ENCODE measurements at regions not wholly inside any gene's neighbourhood (a gene's known extent, or its start where the extent isn't known, plus 50 kb on each side); places are given as distances from the start of the nearest gene placed in this dataset.

- Histone ChIP-seq H3K4me3 (ENCODE audit: control extremely low read depth in 1 of 5, extremely low read depth in 1 of 5, insufficient read depth in 1 of 5, low read depth in 2 of 5, low read length in 4 of 5) (no peak overlapping the region), H2AFZ (ENCODE audit: insufficient read depth, low read depth, low read length, poor library complexity, severe bottlenecking) (no peak overlapping the region), H3K4me2 (replicated peaks; ENCODE audit: low read depth, low read length, poor library complexity, severe bottlenecking) (no peak overlapping the region), H3K9me3 (ENCODE audit: control extremely low read depth in 1 of 3, control insufficient read depth in 2 of 3, insufficient read depth in 1 of 3, low read length in 2 of 3) (peaks cover 0 to 6% (median 0%) of the 10 kb centered on the region in 3 donors), H3K79me2 (ENCODE audit: control insufficient read depth, insufficient read depth, low read length) (no peaks in the 10 kb centered on the region), H3K27ac (ENCODE audit: low read length in 2 of 2) (no peak overlapping the region), H3K4me1 (ENCODE audit: control insufficient read depth in 2 of 2, insufficient read depth in 2 of 2, low read length in 2 of 2) (no peaks in the 10 kb centered on the region), H4K20me1 (ENCODE audit: control insufficient read depth, insufficient read depth, low read length, poor library complexity, severe bottlenecking) (no peaks in the 10 kb centered on the region), H3K27me3 (replicated peaks in 1 of 4; ENCODE audit: control extremely low read depth in 1 of 4, control insufficient read depth in 3 of 4, insufficient read depth in 4 of 4, low read length in 3 of 4) (peaks cover 0 to 5% (median 0%) of the 10 kb centered on the region in 4 experiments), H3K9ac (ENCODE audit: low read length) (no peak overlapping the region), H3K36me3 (replicated peaks in 1 of 2; ENCODE audit: control extremely low read depth in 1 of 2, control insufficient read depth in 1 of 2, extremely low read depth in 1 of 2, insufficient read depth in 2 of 2, low read length in 1 of 2) (no peaks in the 10 kb centered on the region)
- intact Hi-C loops (cut with micrococcal nuclease), result no loop called here
- no peak overlapping the region for H3K27ac Mint-ChIP-seq
- no peak for TF ChIP-seq CTCF (IDR thresholded peaks at IDR 0.05)
- TF ChIP-seq EZH2 (IDR thresholded peaks at IDR 0.05; ENCODE audit: borderline replicate concordance, insufficient read depth, low read depth, low read length, poor library complexity, severe bottlenecking), result no peak
- CTCF ChIA-PET, result no interaction called here
- POLR2A ChIA-PET, result no interaction called here
- H3K4me3 Mint-ChIP-seq, result no peak overlapping the region
- DNase-seq, result no peak
- no peaks in the 10 kb centered on the region for H3K9me3 Mint-ChIP-seq (ENCODE audit: insufficient read depth)
- H3K4me1 Mint-ChIP-seq, result no peaks in the 10 kb centered on the region
- no peak for ATAC-seq (ENCODE audit: low read depth)
- H3K27me3 Mint-ChIP-seq, result peaks cover 15% of the 10 kb centered on the region
- 84% methylated on average over 3 of the region's 3 CpGs for WGBS (ENCODE audit: insufficient coverage)
Observed at GRCh38 chr10:78894841-78895195, 173.9 kb upstream of the ZMIZ1 start.

- DNase-seq, result no peak
- no peak overlapping the region for H3K27ac Mint-ChIP-seq
- ATAC-seq (ENCODE audit: low read depth), result no peak
- Histone ChIP-seq H3K9me3 (ENCODE audit: control extremely low read depth in 1 of 3, control insufficient read depth in 2 of 3, insufficient read depth in 1 of 3, low read length in 2 of 3) (peaks cover 0 to 6% (median 0%) of the 10 kb centered on the region in 3 donors), H3K79me2 (ENCODE audit: control insufficient read depth, insufficient read depth, low read length) (no peaks in the 10 kb centered on the region), H3K36me3 (replicated peaks in 1 of 2; ENCODE audit: control extremely low read depth in 1 of 2, control insufficient read depth in 1 of 2, extremely low read depth in 1 of 2, insufficient read depth in 2 of 2, low read length in 1 of 2) (no peaks in the 10 kb centered on the region), H3K9ac (ENCODE audit: low read length) (no peak overlapping the region), H4K20me1 (ENCODE audit: control insufficient read depth, insufficient read depth, low read length, poor library complexity, severe bottlenecking) (no peaks in the 10 kb centered on the region), H2AFZ (ENCODE audit: insufficient read depth, low read depth, low read length, poor library complexity, severe bottlenecking) (no peak overlapping the region), H3K4me3 (ENCODE audit: control extremely low read depth in 1 of 5, extremely low read depth in 1 of 5, insufficient read depth in 1 of 5, low read depth in 2 of 5, low read length in 4 of 5) (no peak overlapping the region), H3K4me1 (ENCODE audit: control insufficient read depth in 2 of 2, insufficient read depth in 2 of 2, low read length in 2 of 2) (no peaks in the 10 kb centered on the region), H3K4me2 (replicated peaks; ENCODE audit: low read depth, low read length, poor library complexity, severe bottlenecking) (no peak overlapping the region), H3K27ac (ENCODE audit: low read length in 2 of 2) (no peak overlapping the region), H3K27me3 (replicated peaks in 1 of 4; ENCODE audit: control extremely low read depth in 1 of 4, control insufficient read depth in 3 of 4, insufficient read depth in 4 of 4, low read length in 3 of 4) (peaks cover 0 to 5% (median 0%) of the 10 kb centered on the region in 4 experiments)
- peaks cover 14% of the 10 kb centered on the region for H3K27me3 Mint-ChIP-seq
- CTCF ChIA-PET, result no interaction called here
- H3K4me1 Mint-ChIP-seq, result no peaks in the 10 kb centered on the region
- intact Hi-C loops (cut with micrococcal nuclease), result no loop called here
- no peaks in the 10 kb centered on the region for H3K9me3 Mint-ChIP-seq (ENCODE audit: insufficient read depth)
- no peak overlapping the region for H3K4me3 Mint-ChIP-seq
- POLR2A ChIA-PET, result no interaction called here
- TF ChIP-seq CTCF (IDR thresholded peaks at IDR 0.05), result no peak
- TF ChIP-seq EZH2 (IDR thresholded peaks at IDR 0.05; ENCODE audit: borderline replicate concordance, insufficient read depth, low read depth, low read length, poor library complexity, severe bottlenecking), result no peak
- 93% methylated on average over 5 of the region's 8 CpGs for WGBS (ENCODE audit: insufficient coverage)
Observed at GRCh38 chr10:78895469-78895868, 173.3 kb upstream of the ZMIZ1 start.
